ENCODE measurements at regions not wholly inside any gene's neighbourhood (a gene's known extent, or its start where the extent isn't known, plus 50 kb on each side); places are given as distances from the start of the nearest gene placed in this dataset.

GRCh38 chr4:63678358-63678931 is 730.8 kb downstream of the TECRL start:
- no peak for TF ChIP-seq CTCF (IDR thresholded peaks at IDR 0.05; ENCODE audit: low read depth, low read length, missing control alignments)
- DNase-seq (ENCODE audit: low read depth) = no peak
- no peak overlapping the region for H3K4me3 ChIP-seq (ENCODE audit: low read depth, low read length)

- TF ChIP-seq CTCF (IDR thresholded peaks at IDR 0.05; ENCODE audit: low read depth, low read length, missing control alignments) = no peak
- H3K4me3 ChIP-seq (ENCODE audit: low read depth, low read length) = no peak overlapping the region
These were observed 738.5 kb downstream of the TECRL start for GRCh38 chr4:63670735-63671134.

GRCh38 chr4:63663870-63664269 is 745.4 kb downstream of the TECRL start:
- DNase-seq (ENCODE audit: low read depth) = no peak
- TF ChIP-seq CTCF (IDR thresholded peaks at IDR 0.05; ENCODE audit: low read depth, low read length, missing control alignments) = no peak
- H3K4me3 ChIP-seq (ENCODE audit: low read depth, low read length) = no peak overlapping the region

More at GRCh38 chr4:63670735-63671134, 738.5 kb downstream of the TECRL start:
- DNase-seq (ENCODE audit: low read depth) = no peak

- no peak for DNase-seq (ENCODE audit: low read depth)
- H3K4me3 ChIP-seq (ENCODE audit: low read depth, low read length) = no peak overlapping the region
- no peak for TF ChIP-seq CTCF (IDR thresholded peaks at IDR 0.05; ENCODE audit: low read depth, low read length, missing control alignments)
These were observed 764.9 kb downstream of the TECRL start for GRCh38 chr4:63644396-63644795.

GRCh38 chr4:63637270-63637669 is 772.0 kb downstream of the TECRL start:
- no peak for TF ChIP-seq CTCF (IDR thresholded peaks at IDR 0.05; ENCODE audit: low read depth, low read length, missing control alignments)
- H3K4me3 ChIP-seq (ENCODE audit: low read depth, low read length) = no peak overlapping the region

GRCh38 chr4:63632858-63633257 is 776.4 kb downstream of the TECRL start:
- no peak for TF ChIP-seq CTCF (IDR thresholded peaks at IDR 0.05; ENCODE audit: low read depth, low read length, missing control alignments)
- no peak overlapping the region for H3K4me3 ChIP-seq (ENCODE audit: low read depth, low read length)

More at GRCh38 chr4:63637270-63637669, 772.0 kb downstream of the TECRL start:
- no peak for DNase-seq (ENCODE audit: low read depth)

GRCh38 chr4:63620271-63620670 is 789.0 kb downstream of the TECRL start:
- TF ChIP-seq CTCF (IDR thresholded peaks at IDR 0.05; ENCODE audit: low read depth, low read length, missing control alignments) = no peak
- H3K4me3 ChIP-seq (ENCODE audit: low read depth, low read length) = no peak overlapping the region
- no peak for DNase-seq (ENCODE audit: low read depth)

More at GRCh38 chr4:63632858-63633257, 776.4 kb downstream of the TECRL start:
- DNase-seq (ENCODE audit: low read depth) = no peak

All from GM12864 (cell line).